Stimulated activated CD4-positive, alpha-beta T cell treated with anti-CD3 and anti-CD28 coated beads, Interleukin-4, amount 100 ng/mL, for 48 hours (primary cell): ENCODE measurements at regions not wholly inside any gene's neighbourhood (a gene's known extent, or its start where the extent isn't known, plus 50 kb on each side); places are given as distances from the start of the nearest gene placed in this dataset.
"Not testable (repeated sequence)": the region's sequence is repeated elsewhere in the genome, so short reads cannot be mapped to it uniquely, and the experiment has no call there.

Source experiments
- DNase-seq, 2 donors: peaks; one replicate each; pipeline ENCODE4 v3.0.0-alpha.2; 2020; ENCODE audit warnings: low read depth in 2 of 2

GRCh38 chrY:7588176-7588575, 676.6 kb upstream of the AMELY start:
- not testable (repeated sequence) for DNase-seq

GRCh38 chrY:7562541-7562940, 651.0 kb upstream of the AMELY start:
- DNase-seq = no peak

- DNase-seq = no peak
These were observed 646.1 kb upstream of the AMELY start for GRCh38 chrY:7557675-7558074.

- no peak for DNase-seq
These were observed 643.5 kb upstream of the AMELY start for GRCh38 chrY:7555006-7555405.

GRCh38 chrY:7545060-7545459, 633.5 kb upstream of the AMELY start:
- DNase-seq = no peak

- DNase-seq = no peak
These were observed 632.7 kb upstream of the AMELY start for GRCh38 chrY:7544172-7544770.

- no peak for DNase-seq
These were observed 632.0 kb upstream of the AMELY start for GRCh38 chrY:7543506-7543905.

- DNase-seq = no peak
These were observed 630.8 kb upstream of the AMELY start for GRCh38 chrY:7542256-7542858.

GRCh38 chrY:7529396-7529795, 617.8 kb upstream of the AMELY start:
- no peak for DNase-seq

- DNase-seq = not testable (repeated sequence)
These were observed 616.0 kb upstream of the AMELY start for GRCh38 chrY:7527568-7527967.

- no peak for DNase-seq
These were observed 606.8 kb upstream of the AMELY start for GRCh38 chrY:7518387-7518786.

- no peak for DNase-seq
These were observed 604.7 kb upstream of the AMELY start for GRCh38 chrY:7516268-7516667.

GRCh38 chrY:7515812-7516211, 604.3 kb upstream of the AMELY start:
- no peak for DNase-seq

- DNase-seq = no peak
These were observed 591.3 kb upstream of the AMELY start for GRCh38 chrY:7502896-7503295.

- no peak for DNase-seq
These were observed 589.7 kb upstream of the AMELY start for GRCh38 chrY:7501236-7501635.

- DNase-seq = no peak
These were observed 584.4 kb upstream of the AMELY start for GRCh38 chrY:7496001-7496400.

- DNase-seq = not testable (repeated sequence)
These were observed 573.1 kb upstream of the AMELY start for GRCh38 chrY:7484455-7485285.

- no peak for DNase-seq
These were observed 560.4 kb upstream of the AMELY start for GRCh38 chrY:7471976-7472375.

- DNase-seq = no peak
These were observed 558.5 kb upstream of the AMELY start for GRCh38 chrY:7470037-7470436.

GRCh38 chrY:7468951-7469745, 557.6 kb upstream of the AMELY start:
- no peak for DNase-seq

- no peak for DNase-seq
These were observed 556.4 kb upstream of the AMELY start for GRCh38 chrY:7467796-7468520.
